ENCODE measurements at regions not wholly inside any gene's neighbourhood (a gene's known extent, or its start where the extent isn't known, plus 50 kb on each side); places are given as distances from the start of the nearest gene placed in this dataset.

GRCh38 chr17:71633391-71633849 is 487.4 kb upstream of the SOX9 start:
- TF ChIP-seq EZH2 (IDR thresholded peaks at IDR 0.05; ENCODE audit: low read depth, unreplicated experiment) = no peak
- no peak for TF ChIP-seq CREB1 (CRISPR knock-in tag; IDR thresholded peaks at IDR 0.05; ENCODE audit: low read depth)
- TF ChIP-seq CTCF (conservative IDR thresholded peaks at IDR 0.05; ENCODE audit: low read depth in 2 of 2) = no peak

All from GM23338 (cell line).